ENCODE measurements at regions not wholly inside any gene's neighbourhood (a gene's known extent, or its start where the extent isn't known, plus 50 kb on each side); places are given as distances from the start of the nearest gene placed in this dataset.

GRCh38 chr10:78173360-78174015 lies 139.8 kb downstream of the RPS24 start:
- TF ChIP-seq CTCF (conservative IDR thresholded peaks at IDR 0.05; ENCODE audit: low read length): no peak
- TF ChIP-seq EZH2phosphoT487 (IDR thresholded peaks at IDR 0.05; ENCODE audit: borderline replicate concordance, low read depth, low read length): no peak

Data from OCI-LY7 (cell line).